ENCODE measurements at regions not wholly inside any gene's neighbourhood (a gene's known extent, or its start where the extent isn't known, plus 50 kb on each side); places are given as distances from the start of the nearest gene placed in this dataset.

DNA sequence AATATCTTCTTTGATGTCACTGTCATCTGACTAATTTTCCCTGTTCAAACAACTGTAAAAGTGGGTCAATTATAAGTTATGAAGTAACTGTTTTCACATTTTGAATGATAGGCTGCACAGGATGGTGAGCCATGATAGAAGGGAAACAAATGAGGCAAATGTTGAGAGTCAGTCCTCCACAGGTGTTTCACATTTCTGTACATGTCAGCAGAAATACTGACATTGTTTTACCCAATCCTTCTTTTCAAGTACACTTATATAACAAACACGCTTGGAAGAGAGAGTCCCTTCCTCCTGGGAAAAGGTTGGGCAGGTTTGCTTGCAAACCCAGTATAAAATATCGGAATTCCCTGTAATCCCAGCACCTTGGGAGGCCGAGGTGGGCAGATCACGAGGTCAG is 1251.5 kb downstream of the SLC16A7 start:
- CTCF ChIA-PET = no interaction called here
- Mint-ChIP-seq H3K27me3 (ENCODE audit: unreplicated experiment) (no peaks in the 10 kb centered on the region), H3K9me3 (ENCODE audit: low read depth, unreplicated experiment) (no peaks in the 10 kb centered on the region), H3K4me3 (ENCODE audit: low read depth, unreplicated experiment) (no peak overlapping the region), H3K4me1 (ENCODE audit: low read depth, unreplicated experiment) (peaks cover 17% of the 10 kb centered on the region), H3K27ac (ENCODE audit: unreplicated experiment) (no peak overlapping the region), H3K36me3 (ENCODE audit: insufficient read depth, unreplicated experiment) (no peaks in the 10 kb centered on the region)
- TF ChIP-seq, protein P1, sequence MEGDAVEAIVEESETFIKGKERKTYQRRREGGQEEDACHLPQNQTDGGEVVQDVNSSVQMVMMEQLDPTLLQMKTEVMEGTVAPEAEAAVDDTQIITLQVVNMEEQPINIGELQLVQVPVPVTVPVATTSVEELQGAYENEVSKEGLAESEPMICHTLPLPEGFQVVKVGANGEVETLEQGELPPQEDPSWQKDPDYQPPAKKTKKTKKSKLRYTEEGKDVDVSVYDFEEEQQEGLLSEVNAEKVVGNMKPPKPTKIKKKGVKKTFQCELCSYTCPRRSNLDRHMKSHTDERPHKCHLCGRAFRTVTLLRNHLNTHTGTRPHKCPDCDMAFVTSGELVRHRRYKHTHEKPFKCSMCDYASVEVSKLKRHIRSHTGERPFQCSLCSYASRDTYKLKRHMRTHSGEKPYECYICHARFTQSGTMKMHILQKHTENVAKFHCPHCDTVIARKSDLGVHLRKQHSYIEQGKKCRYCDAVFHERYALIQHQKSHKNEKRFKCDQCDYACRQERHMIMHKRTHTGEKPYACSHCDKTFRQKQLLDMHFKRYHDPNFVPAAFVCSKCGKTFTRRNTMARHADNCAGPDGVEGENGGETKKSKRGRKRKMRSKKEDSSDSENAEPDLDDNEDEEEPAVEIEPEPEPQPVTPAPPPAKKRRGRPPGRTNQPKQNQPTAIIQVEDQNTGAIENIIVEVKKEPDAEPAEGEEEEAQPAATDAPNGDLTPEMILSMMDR (IDR thresholded peaks at IDR 0.05; ENCODE audit: unreplicated experiment) = no peak
- BruUV-seq (replicated peaks) = no TSS peak
- intact Hi-C loops (cut with micrococcal nuclease; ENCODE audit: unreplicated experiment) = no loop called here
- DNase-seq = no peak

DNA sequence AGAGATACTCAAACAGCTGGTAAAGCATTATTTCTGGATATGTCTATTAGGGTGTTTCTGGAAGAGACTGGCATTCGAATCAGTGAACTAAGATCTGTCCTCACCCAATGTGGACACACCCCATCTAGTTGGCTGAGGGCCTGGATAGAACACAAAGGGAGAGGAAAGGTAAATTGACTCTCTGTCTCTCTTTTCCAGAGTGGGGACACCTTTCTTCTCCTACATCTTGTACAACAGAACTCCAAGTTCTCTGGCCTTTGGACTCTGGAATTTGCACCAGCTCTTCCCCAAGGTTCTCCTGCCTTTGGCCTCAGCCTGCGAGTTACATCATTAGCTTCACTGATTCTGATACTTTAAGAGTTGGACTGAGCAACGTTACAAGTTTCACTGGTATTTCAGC is 1253.9 kb downstream of the SLC16A7 start:
- H3K9me3 Mint-ChIP-seq (ENCODE audit: low read depth, unreplicated experiment) = no peaks in the 10 kb centered on the region
- TF ChIP-seq, protein P1 (IDR thresholded peaks at IDR 0.05; ENCODE audit: unreplicated experiment) = no peak
- CTCF ChIA-PET = no interaction called here
- no peak for DNase-seq
- H3K36me3 Mint-ChIP-seq (ENCODE audit: insufficient read depth, unreplicated experiment) = no peaks in the 10 kb centered on the region
- no peak overlapping the region for H3K4me3 Mint-ChIP-seq (ENCODE audit: low read depth, unreplicated experiment)
- no peak overlapping the region for H3K27ac Mint-ChIP-seq (ENCODE audit: unreplicated experiment)
- no TSS peak for BruUV-seq (replicated peaks)
- intact Hi-C loops (cut with micrococcal nuclease; ENCODE audit: unreplicated experiment) = no loop called here
- H3K27me3 Mint-ChIP-seq (ENCODE audit: unreplicated experiment) = no peaks in the 10 kb centered on the region
- H3K4me1 Mint-ChIP-seq (ENCODE audit: low read depth, unreplicated experiment) = peaks cover 17% of the 10 kb centered on the region

DNA sequence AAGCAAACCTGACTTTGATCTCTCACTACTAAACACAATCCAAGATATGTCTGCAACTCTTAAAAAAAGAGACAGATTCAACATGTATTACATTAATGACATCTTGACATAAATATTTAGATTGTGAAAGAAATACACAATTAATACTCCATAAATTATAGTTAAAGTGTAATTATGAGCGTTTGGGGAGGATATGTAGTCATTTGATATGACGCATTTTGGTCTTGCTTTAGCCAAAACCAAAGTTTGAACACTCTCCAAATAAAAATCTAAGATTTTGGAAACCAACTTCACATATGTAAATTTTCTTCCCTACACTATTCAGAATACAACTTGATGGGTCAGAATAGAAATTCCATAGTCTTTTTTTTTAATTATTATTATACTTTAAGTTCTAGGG is 1257.6 kb downstream of the SLC16A7 start:
- DNase-seq = no peak
- H3K27ac Mint-ChIP-seq (ENCODE audit: unreplicated experiment) = no peak overlapping the region
- H3K9me3 Mint-ChIP-seq (ENCODE audit: low read depth, unreplicated experiment) = no peaks in the 10 kb centered on the region
- H3K4me1 Mint-ChIP-seq (ENCODE audit: low read depth, unreplicated experiment) = peaks cover 8% of the 10 kb centered on the region
- H3K36me3 Mint-ChIP-seq (ENCODE audit: insufficient read depth, unreplicated experiment) = no peaks in the 10 kb centered on the region
- BruUV-seq (replicated peaks) = no TSS peak
- CTCF ChIA-PET = no interaction called here
- intact Hi-C loops (cut with micrococcal nuclease; ENCODE audit: unreplicated experiment) = no loop called here
- H3K27me3 Mint-ChIP-seq (ENCODE audit: unreplicated experiment) = no peaks in the 10 kb centered on the region
- TF ChIP-seq, protein P1 (IDR thresholded peaks at IDR 0.05; ENCODE audit: unreplicated experiment) = no peak
- no peak overlapping the region for H3K4me3 Mint-ChIP-seq (ENCODE audit: low read depth, unreplicated experiment)

DNA sequence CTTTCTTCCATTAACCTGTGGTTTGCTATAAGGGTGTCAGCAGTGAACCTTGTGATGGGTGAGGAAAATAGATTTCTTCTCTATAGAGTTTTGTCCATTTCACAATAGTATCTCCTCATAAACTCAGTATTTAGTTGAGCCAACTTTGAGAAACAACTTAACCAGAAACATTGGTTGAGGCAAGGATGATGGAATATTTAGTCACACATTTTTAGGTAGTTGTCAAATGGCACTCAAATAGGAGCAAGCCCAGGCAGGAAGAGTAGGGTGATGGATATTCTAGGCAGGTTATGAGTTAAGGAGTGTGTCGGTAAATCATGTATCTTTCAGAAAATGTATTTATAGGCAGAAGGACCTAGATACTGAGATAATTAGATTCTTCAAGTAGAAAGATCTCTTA is 1267.6 kb downstream of the SLC16A7 start:
- no peaks in the 10 kb centered on the region for H3K36me3 Mint-ChIP-seq (ENCODE audit: insufficient read depth, unreplicated experiment)
- no peak overlapping the region for H3K27ac Mint-ChIP-seq (ENCODE audit: unreplicated experiment)
- H3K27me3 Mint-ChIP-seq (ENCODE audit: unreplicated experiment) = no peaks in the 10 kb centered on the region
- CTCF ChIA-PET = no interaction called here
- intact Hi-C loops (cut with micrococcal nuclease; ENCODE audit: unreplicated experiment) = no loop called here
- H3K4me1 Mint-ChIP-seq (ENCODE audit: low read depth, unreplicated experiment) = no peaks in the 10 kb centered on the region
- no peak for DNase-seq
- no peaks in the 10 kb centered on the region for H3K9me3 Mint-ChIP-seq (ENCODE audit: low read depth, unreplicated experiment)
- H3K4me3 Mint-ChIP-seq (ENCODE audit: low read depth, unreplicated experiment) = no peak overlapping the region
- TF ChIP-seq, protein P1 (IDR thresholded peaks at IDR 0.05; ENCODE audit: unreplicated experiment) = no peak
- no TSS peak for BruUV-seq (replicated peaks)

DNA sequence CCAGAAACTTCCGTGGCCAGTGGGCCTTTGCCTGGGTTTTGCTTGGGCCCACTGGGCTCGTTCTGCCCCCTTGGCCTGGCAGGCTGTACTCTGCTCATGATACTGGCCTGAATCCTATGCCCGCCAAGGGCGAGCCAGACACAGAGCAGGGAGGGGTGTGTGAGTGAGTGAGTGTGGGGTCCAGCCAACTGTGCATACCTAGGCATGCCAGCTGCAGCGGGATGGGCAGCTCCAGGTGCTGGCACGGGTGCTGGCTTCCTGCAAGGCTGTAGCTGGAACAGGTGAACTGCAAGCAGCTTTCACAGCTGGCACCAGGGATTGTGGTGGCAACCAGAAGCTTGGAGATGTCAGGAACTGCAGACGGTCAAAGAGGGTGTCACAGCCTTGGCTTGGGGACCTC is 1276.4 kb downstream of the SLC16A7 start:
- Mint-ChIP-seq H3K27me3 (ENCODE audit: unreplicated experiment) (no peaks in the 10 kb centered on the region), H3K4me3 (ENCODE audit: low read depth, unreplicated experiment) (no peak overlapping the region), H3K27ac (ENCODE audit: unreplicated experiment) (no peak overlapping the region), H3K36me3 (ENCODE audit: insufficient read depth, unreplicated experiment) (no peaks in the 10 kb centered on the region), H3K4me1 (ENCODE audit: low read depth, unreplicated experiment) (no peaks in the 10 kb centered on the region), H3K9me3 (ENCODE audit: low read depth, unreplicated experiment) (no peaks in the 10 kb centered on the region)
- TF ChIP-seq, protein P1 (IDR thresholded peaks at IDR 0.05; ENCODE audit: unreplicated experiment) = no peak
- intact Hi-C loops (cut with micrococcal nuclease; ENCODE audit: unreplicated experiment) = no loop called here
- CTCF ChIA-PET = no interaction called here
- DNase-seq = no peak
- no TSS peak for BruUV-seq (replicated peaks)

Data from Calu3 (cell line).